Testis (tissue), 2 donors: ENCODE measurements at regions not wholly inside any gene's neighbourhood (a gene's known extent, or its start where the extent isn't known, plus 50 kb on each side); places are given as distances from the start of the nearest gene placed in this dataset.

Experiments used
- DNase-seq: peaks from one replicate; pipeline ENCODE4 v3.0.0-alpha.2; 2019
- H3K27ac ChIP-seq, 2 donors: fragments of 200-600 bp; sonication (generic); one replicate each; pipeline ENCODE4 v1.5.1; 2019
- H3K27me3 ChIP-seq: fragments of 200-600 bp; sonication (generic); one replicate; pipeline ENCODE4 v1.5.1; 2019
- H3K36me3 ChIP-seq: fragments of 200-600 bp; sonication (generic); one replicate; pipeline ENCODE4 v1.5.1; 2017; ENCODE audit warnings: low read depth; ENCODE audit errors: missing control alignments
- H3K4me1 ChIP-seq: fragments of 200-600 bp; sonication (generic); one replicate; pipeline ENCODE4 v1.5.1; 2019
- H3K4me3 ChIP-seq, 2 donors: fragments of 200-600 bp; sonication (generic); one replicate each; pipeline ENCODE4 v1.5.1; 2017 to 2019
- H3K9me3 ChIP-seq: fragments of 200-600 bp; sonication (generic); one replicate; pipeline ENCODE4 v1.5.1; 2017
- POLR2A ChIP-seq: fragments of 450-650 bp; IDR thresholded peaks from one replicate; pipeline ENCODE4 v1.6.1; 2017; ENCODE audit warnings: antibody characterized with exemption, mild to moderate bottlenecking, moderate library complexity
- WGBS, 2 donors: methylation state at CpG; one replicate each; pipeline ENCODE4 v1.1.5; 2018; 5-methylcytosine and 5-hydroxymethylcytosine counted together
- intact Hi-C: fragments of 100-400 bp; cut with DNase I; formaldehyde crosslinking; loops from one replicate; pipeline ENCODE4 v1.15.1; 2023; ENCODE audit warnings: low total_unique reads
- TF ChIP-seq, protein P1 (sequence below), 3 experiments: fragments of 450-650 bp in 2 of 3; fragments of 200-600 bp in 1 of 3; sonication (generic) in 1 of 3; IDR thresholded peaks; one replicate each; pipeline ENCODE4 v1.5.1; 2016 to 2019; ENCODE audit warnings: antibody characterized with exemption in 3 of 3, mild to moderate bottlenecking in 2 of 3, moderate library complexity in 1 of 3

DNA sequence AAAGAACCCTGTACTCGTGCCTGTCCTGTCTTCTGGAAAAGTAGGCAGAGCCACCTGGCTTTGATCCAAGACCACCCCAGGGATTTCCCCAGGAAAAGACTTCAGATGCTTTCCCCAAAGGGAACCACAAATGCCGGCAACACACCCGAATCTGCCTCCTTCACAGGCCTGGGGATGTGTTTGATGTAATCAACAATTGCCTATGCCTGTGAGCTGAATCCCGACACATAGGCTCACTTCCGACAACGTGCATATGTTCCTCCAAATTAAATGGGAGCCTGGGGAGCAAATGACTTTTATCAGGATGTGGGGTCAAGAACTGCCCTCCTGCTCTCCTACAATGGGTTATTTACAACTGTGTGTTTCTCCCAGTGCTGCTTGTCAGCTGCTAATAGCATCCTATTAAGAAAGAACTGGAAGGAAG lies 535.2 kb upstream of the CDH11 start:
- no peaks in the 10 kb centered on the region for H3K9me3 ChIP-seq
- DNase-seq: no peak
- intact Hi-C loops: no loop called here
- no peak for TF ChIP-seq POLR2A
- TF ChIP-seq, protein P1, sequence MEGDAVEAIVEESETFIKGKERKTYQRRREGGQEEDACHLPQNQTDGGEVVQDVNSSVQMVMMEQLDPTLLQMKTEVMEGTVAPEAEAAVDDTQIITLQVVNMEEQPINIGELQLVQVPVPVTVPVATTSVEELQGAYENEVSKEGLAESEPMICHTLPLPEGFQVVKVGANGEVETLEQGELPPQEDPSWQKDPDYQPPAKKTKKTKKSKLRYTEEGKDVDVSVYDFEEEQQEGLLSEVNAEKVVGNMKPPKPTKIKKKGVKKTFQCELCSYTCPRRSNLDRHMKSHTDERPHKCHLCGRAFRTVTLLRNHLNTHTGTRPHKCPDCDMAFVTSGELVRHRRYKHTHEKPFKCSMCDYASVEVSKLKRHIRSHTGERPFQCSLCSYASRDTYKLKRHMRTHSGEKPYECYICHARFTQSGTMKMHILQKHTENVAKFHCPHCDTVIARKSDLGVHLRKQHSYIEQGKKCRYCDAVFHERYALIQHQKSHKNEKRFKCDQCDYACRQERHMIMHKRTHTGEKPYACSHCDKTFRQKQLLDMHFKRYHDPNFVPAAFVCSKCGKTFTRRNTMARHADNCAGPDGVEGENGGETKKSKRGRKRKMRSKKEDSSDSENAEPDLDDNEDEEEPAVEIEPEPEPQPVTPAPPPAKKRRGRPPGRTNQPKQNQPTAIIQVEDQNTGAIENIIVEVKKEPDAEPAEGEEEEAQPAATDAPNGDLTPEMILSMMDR (IDR thresholded peaks at IDR 0.05): no peak
- no peaks in the 10 kb centered on the region for H3K36me3 ChIP-seq
- H3K4me1 ChIP-seq: no peaks in the 10 kb centered on the region
- 44 to 55% methylated on average over 6 of the region's 6 CpGs for WGBS, 2 donors
- H3K4me3 ChIP-seq: no peak overlapping the region
- H3K27me3 ChIP-seq: no peaks in the 10 kb centered on the region
- no peak overlapping the region for H3K27ac ChIP-seq

DNA sequence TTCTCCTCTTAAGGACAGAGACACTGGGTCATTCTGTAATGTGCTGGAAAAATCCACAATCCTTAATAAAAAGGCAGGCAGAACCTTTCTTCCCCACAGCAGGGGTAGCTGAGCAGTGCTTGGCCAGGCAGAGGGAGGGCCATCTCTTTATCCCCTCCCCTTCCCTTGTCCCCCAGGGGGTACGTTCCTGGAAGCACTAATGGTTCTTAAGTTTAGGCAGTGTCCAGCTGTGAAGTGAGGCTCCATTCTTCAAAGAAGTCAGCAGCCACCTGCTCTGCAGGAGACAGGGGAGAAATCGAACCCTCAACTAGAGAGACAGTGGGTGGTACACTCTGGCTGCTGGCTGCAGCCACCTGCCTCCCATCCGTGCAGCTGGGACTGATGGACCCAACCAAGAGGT lies 533.9 kb upstream of the CDH11 start:
- intact Hi-C loops: no loop called here
- no peaks in the 10 kb centered on the region for H3K36me3 ChIP-seq
- H3K27me3 ChIP-seq: no peaks in the 10 kb centered on the region
- H3K27ac ChIP-seq: no peak overlapping the region
- WGBS, 2 donors: 82 to 84% methylated on average over 3 of the region's 3 CpGs
- no peaks in the 10 kb centered on the region for H3K4me1 ChIP-seq
- TF ChIP-seq, protein P1 (IDR thresholded peaks at IDR 0.05): no peak
- TF ChIP-seq POLR2A: no peak
- H3K9me3 ChIP-seq: no peaks in the 10 kb centered on the region
- H3K4me3 ChIP-seq: no peak overlapping the region
- no peak for DNase-seq

DNA sequence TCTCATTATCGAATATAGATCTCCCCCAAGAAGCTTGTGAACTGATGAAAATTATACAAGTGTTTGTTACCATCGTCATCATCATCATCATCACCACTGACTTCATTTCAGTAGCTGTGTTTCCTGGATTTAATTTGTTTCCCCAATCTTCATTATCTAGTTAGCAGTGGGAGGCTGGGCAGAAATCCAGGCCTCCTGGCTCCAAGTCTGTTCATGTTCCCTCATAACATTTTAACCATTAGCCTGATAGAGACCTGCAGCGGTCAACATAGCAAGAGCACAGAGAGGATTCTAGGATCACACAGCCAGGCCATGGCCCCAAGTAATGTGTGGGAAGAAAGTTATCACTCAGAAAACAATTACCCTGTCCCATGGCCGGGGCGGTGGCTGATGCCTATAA lies 526.2 kb upstream of the CDH11 start:
- Histone ChIP-seq H3K27ac (no peak overlapping the region), H3K4me1 (no peaks in the 10 kb centered on the region), H3K36me3 (no peaks in the 10 kb centered on the region), H3K9me3 (no peaks in the 10 kb centered on the region), H3K4me3 (no peak overlapping the region), H3K27me3 (no peaks in the 10 kb centered on the region)
- intact Hi-C loops: no loop called here
- no peak for DNase-seq
- TF ChIP-seq, protein P1 (IDR thresholded peaks at IDR 0.05): no peak
- TF ChIP-seq POLR2A: no peak
- 87 to 91% methylated on average over 5 of the region's 5 CpGs for WGBS, 2 donors

DNA sequence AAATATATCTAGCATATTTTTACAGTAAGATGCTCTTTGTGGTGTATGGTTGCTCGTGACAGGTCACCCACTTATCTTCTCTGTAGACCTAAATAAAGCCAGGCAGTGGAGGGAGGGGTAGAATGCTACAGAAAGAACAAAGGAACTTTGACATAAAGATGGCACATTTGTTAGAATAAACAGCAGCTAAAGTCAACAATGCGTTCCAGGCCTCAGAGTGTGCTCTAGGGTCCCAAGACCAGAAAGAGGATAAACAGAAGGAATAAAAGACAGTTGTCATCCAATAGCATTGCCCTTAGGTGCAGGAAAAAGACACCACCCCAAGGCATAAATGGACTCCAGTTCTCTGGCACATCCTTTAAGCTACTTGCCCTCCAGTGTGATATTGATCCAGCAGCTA lies 523.0 kb upstream of the CDH11 start:
- intact Hi-C loops: no loop called here
- no peaks in the 10 kb centered on the region for H3K27me3 ChIP-seq
- H3K9me3 ChIP-seq: no peaks in the 10 kb centered on the region
- H3K36me3 ChIP-seq: no peaks in the 10 kb centered on the region
- 84 to 96% methylated on average over 2 of the region's 2 CpGs for WGBS, 2 donors
- TF ChIP-seq, protein P1 (IDR thresholded peaks at IDR 0.05): no peak
- no peak for TF ChIP-seq POLR2A
- H3K4me1 ChIP-seq: no peaks in the 10 kb centered on the region
- H3K4me3 ChIP-seq: no peak overlapping the region
- no peak for DNase-seq
- H3K27ac ChIP-seq: no peak overlapping the region

DNA sequence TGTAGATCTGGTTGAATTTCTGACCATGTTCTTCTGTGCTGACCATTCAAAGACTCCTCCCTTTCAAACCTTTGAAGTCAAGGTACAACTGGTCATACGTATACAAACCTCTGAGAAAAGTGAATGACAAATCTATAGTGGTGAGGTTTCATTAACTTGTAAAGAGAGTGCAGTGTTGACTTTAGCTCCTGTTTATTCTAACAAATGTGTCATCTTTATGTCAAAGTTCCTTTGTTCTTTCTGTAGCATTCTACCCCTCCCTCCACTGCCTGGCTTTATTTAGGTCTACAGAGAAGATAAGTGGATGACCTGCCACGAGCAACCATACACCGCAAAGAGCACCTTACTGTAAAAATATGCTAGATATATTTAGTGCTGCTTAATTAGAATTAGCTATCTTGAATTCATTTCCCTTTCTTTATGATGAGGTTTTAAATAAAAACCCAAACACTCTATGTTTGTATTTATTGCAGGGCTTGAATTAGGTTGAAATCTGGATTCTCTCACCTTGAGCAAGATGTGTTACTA lies 520.0 kb upstream of the CDH11 start:
- 95 to 96% methylated on average over 3 of the region's 3 CpGs for WGBS, 2 donors
- intact Hi-C loops: no loop called here
- DNase-seq: no peak
- no peaks in the 10 kb centered on the region for H3K27me3 ChIP-seq
- TF ChIP-seq, protein P1 (IDR thresholded peaks at IDR 0.05): no peak
- TF ChIP-seq POLR2A: no peak
- H3K4me3 ChIP-seq: no peak overlapping the region
- no peaks in the 10 kb centered on the region for H3K36me3 ChIP-seq
- no peak overlapping the region for H3K27ac ChIP-seq
- no peaks in the 10 kb centered on the region for H3K4me1 ChIP-seq
- H3K9me3 ChIP-seq: no peaks in the 10 kb centered on the region
